GM04503 (cell line): ENCODE measurements at regions not wholly inside any gene's neighbourhood (a gene's known extent, or its start where the extent isn't known, plus 50 kb on each side); places are given as distances from the start of the nearest gene placed in this dataset.
"Not testable (repeated sequence)": the region's sequence is repeated elsewhere in the genome, so short reads cannot be mapped to it uniquely, and the experiment has no call there.

ENCODE experiments used
- DNase-seq: peaks from one replicate; pipeline ENCODE4 v3.0.0-alpha.2; 2012; ENCODE audit warnings: low read depth

DNA sequence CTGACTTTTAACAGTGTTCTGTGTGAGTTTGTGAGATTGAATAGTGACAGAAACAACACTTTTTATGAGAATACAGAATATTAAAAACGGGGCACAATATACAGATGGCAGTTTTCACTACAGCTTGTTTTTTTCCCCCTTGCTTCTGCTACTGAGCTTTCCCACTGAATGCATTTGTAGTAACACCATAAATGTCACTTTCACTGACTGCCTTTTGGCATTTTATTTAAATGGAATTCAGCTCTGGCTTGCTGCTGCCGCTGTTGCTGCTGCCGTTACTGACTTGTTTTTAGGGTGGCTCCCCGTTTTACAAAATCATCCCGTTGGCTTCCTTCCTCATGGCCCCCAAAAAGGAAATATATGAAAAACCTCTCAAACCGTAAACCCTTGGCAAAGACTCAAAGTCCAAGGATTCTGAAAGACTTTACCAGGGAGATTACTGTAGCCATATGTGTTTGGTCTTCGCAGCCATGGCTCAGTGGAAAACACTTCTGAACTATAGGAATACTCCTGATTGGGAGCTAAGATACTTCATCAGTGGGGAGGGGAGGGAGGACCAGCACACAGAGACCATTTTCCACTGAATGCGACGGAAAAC lies 151.0 kb downstream of the NUF2 start:
- no peak for DNase-seq

GRCh38 chr1:163477276-163477830 lies 155.6 kb downstream of the NUF2 start:
- DNase-seq = no peak

GRCh38 chr1:163498391-163499330 lies 176.9 kb downstream of the NUF2 start:
- DNase-seq = not testable (repeated sequence)

DNA sequence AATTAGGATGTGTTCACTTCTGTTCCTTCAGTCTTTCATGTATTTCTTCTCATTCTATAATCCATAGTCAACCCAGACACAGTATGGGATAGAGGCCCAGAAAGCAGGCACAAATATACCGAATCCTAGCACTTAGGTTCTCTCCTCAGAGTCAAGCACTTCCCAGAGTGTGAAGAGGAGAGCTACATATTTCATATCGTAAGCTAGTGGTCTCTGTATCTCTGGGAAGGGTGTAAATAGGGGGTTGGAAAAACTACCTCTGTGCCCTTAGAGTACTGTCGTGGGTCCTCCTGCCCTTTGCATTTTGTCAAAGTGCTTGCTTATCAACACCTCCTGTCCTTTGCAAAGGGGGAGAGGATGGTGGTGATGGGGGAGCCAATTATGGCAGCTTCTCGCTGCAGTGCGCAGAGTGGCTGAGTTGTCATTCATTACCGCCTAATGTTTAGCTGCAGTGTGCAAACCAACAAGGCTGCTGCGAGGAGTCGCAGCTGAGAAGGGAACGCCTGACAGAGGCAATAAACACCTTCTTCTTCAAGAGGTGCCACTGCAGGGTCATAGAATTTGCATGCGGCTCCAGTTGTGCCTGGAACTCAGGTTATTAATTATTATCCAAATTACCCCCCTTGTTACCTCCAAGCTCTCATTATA lies 182.7 kb downstream of the NUF2 start:
- DNase-seq = no peak

DNA sequence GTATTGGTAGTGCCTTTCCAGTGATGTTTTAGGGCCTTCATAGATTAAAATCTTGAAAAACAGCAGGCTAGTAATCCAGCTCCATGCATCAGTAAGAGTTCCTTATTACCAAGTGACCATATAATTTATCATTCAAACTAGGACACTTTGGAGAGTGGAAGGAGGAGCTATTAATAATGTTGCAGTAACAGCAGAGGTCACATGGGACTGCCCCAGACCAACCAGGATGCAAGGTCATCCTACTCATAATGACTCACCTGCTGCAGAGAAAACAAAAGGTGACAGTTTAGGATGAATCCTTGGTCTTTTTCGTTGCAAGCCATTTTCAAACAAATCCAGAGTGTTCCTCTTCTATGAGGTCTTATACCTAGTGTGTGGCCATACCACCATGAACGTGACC lies 187.4 kb downstream of the NUF2 start:
- DNase-seq = no peak

DNA sequence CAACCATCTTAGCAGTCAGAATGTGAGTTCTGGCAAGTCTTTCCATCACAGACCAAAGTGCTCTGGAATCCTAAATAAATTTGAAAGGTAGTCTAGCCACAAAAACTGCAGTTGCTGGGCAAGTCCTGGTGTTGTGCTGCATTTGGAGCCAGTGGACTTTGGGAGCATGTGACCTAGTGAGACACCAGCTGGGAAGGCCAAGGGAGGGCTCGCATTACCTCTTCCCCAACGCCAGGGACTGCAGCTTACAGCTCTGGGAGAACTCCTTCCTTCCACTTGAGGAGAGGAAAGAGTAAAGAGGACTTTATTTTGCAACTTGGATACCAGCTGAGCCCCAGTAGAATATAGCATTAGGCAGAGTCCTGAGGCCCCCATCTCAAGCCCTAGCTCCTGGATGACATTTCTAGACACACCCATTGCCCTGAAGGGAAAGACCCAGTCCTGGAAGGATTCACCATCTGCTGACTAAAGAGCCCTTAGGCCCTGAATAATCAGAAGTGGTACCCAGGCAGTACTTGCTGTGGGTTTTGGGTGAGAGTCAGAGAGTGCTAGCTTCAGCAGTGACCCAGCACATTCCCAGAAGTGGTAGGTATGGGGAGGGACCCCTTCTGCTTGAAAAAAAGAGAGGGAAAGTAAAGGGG lies 190.7 kb downstream of the NUF2 start:
- DNase-seq = no peak

DNA sequence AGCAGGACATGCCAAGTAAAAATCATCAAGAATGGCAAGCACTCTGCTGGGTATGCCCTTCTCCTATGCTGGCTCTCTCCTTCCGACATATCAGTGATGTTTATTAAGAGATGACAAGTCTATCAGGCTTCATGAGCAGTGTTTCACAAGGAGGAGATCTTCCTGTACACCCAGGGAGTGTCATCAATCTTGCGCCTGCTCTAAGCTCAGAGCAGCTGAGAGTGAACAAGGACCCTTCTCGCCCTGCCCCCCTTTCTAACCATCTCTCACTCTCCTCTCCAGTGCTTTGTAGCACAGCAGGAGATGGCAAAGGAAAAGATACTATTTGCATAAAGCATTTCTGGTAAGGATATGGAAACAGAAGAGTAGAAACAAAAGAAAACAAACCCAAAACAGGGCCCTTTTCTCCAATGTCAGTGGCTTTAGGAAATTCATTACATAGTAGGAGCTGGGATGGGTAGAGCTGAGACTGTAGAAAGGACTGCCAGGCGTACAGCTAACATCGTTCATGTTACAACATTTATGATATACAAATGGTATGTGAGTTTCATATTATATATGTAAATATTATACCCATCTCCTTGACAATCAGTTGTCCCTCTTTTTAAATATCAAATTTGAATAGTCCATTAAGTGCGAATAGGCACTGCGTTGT lies 201.7 kb downstream of the NUF2 start:
- no peak for DNase-seq

GRCh38 chr1:163528710-163529348 lies 207.1 kb downstream of the NUF2 start:
- DNase-seq = no peak

GRCh38 chr1:163531345-163531744 lies 209.6 kb downstream of the NUF2 start:
- DNase-seq = no peak

DNA sequence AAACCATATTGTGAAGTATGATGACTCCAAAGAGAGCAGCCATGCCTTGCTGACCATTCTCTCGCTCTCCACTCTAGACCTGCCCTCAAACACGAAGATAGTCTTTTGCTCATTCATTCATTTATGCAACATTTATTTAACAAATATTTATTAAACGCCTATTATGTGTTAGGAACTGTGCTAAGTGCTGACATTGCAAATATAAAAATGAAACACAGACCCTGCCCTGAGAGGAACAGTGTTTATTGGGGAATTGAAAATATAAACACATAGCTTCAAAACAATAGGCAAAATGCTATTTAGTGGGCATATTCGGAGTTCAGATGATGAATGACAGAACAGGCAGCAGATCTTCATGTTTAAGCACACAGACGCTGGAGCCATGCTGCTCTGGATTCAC lies 213.6 kb downstream of the NUF2 start:
- DNase-seq = no peak

DNA sequence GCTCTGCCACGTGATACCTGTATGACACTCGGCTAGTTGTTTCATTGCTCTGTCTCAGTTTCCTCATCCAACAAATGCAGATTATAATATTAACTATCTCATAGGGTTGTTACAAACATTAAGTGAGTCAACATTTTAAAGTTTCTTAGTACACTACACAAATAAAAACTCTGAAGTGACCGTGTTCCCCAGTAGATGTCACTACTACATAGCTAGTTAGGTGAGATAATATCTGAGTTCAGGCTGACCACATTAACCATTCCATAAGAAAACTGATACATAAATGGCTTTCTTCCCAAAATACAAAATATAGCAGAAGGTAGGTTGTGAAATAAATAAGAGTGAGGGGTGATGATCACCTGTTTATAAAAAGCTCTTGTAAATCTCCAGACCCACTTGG lies 214.1 kb downstream of the NUF2 start:
- peak; percentile 12 for DNase-seq

- no peak for DNase-seq
These were observed 216.1 kb downstream of the NUF2 start for GRCh38 chr1:163537809-163538208.

- no peak for DNase-seq
These were observed 216.9 kb downstream of the NUF2 start for GRCh38 chr1:163538667-163539066.

GRCh38 chr1:163540727-163541126 lies 219.0 kb downstream of the NUF2 start:
- DNase-seq = no peak

- DNase-seq = no peak
These were observed 222.7 kb downstream of the NUF2 start for GRCh38 chr1:163544441-163544840.

DNA sequence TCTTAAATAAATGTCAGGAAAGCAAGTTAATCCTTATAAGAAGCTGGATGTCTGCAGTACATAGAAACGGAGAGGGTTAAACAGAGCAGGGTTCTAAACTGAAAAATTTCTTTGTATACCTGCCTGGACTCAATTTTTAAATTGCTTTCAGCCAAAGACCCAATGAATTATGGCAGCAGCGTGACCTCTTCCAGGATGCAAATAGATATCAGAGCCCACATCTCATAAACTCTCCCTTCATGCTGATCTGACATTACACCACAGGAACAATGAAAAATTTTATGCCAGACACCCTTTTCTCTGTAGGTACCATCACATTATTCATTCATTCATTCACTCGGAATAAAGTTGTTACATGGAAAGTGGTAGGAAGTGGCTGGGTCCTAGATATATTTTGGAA lies 236.4 kb downstream of the NUF2 start:
- DNase-seq = no peak

DNA sequence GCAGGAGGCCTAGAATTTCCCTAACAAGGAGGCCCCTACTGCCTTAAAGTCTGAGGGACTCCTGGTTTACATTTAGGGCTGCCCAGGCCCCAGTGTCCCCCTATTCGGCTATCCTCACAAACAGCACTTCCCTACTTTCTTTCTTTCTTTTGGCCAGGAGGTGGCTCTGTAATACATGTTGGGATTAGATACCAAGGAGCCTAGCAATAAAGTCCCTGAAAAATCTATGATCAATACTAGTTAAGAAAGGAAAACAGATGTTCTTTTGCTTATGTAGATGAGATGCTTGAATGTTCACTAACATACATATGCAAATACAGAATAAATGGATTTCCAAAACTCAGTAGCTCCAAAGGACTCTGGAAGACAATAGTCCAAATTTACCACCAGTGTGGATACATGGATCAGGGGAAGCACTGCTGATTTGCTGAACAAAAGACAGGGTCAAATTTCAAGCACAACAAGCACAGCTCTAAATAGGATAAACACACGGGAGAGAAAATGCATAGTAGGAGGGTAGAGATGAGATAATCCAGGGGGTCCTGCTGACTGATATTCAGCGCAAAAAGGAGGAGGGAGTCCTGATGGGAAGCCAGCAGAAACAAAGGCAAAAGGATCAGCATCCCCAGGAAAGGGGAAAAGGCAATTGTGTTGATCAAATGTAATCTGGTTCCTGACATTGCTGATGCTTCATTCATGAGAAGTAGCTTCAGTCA lies 240.0 kb downstream of the NUF2 start:
- DNase-seq = peak; percentile 6

DNA sequence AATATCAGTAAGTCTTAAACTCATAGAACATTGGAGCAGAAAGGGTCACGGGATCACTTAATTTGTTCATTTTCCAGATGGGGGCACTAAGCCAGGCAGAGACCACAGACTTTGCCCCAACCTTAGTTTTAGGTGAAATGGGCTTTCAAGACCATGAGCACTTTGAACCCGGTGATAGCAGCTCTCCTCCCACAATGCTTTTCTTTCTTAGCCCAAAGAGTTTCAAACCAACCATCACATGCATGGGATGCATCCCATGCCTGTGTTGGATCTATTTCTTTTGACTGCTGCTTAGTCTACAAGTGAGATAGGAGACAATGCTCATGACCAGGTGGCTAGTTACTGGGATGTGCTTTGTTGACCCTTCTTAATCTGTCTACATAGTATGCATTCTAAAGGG lies 240.6 kb downstream of the NUF2 start:
- no peak for DNase-seq

DNA sequence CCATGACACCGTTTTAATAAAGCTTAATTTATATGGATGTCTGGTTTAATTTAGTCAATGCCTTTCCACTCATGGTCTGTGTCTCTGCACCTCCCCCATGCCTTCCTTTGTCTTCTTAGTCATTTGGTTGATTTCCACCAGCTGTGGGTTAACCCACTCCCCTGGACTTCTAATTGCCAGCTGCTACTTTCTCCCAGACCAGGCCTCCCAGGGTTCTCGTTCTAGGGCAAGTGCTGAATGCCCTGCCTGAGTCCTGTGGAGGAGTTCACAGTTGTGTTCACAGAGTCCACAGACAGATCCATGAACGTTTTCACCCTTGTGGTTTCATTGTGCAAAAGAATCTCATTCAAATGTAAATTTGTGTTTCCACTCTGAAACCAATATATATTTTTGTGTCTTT lies 243.4 kb downstream of the NUF2 start:
- no peak for DNase-seq

GRCh38 chr1:163570071-163570470 lies 248.3 kb downstream of the NUF2 start:
- DNase-seq = no peak

DNA sequence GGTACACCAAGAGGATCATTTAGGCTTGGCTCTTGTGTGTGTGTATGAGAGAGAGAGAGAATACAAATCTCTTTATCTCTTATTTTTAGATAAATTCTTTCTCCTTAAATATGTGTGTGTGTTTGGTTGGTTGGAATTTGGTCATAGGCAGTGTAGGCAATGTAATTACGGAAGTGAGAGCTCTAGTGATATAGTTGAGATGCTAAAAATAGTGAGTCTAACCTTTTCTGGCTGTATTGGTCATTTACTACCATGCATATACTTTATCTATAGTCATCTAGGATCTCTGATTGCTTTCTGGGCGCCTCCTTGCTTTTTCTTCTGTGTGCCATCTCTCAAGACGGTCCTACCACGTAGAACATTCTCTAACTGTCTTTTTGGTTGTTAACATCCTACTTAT lies 250.2 kb downstream of the NUF2 start:
- DNase-seq = no peak
